Panc1 (cell line): ENCODE measurements at regions not wholly inside any gene's neighbourhood (a gene's known extent, or its start where the extent isn't known, plus 50 kb on each side); places are given as distances from the start of the nearest gene placed in this dataset.

Source experiments
- ATAC-seq: fragments of 200-7000 bp; cut with Tn5 transposase; 2 replicates; pipeline ENCODE4 v1.9.1; 2020; ENCODE audit warnings: mild to moderate bottlenecking, moderate library complexity
- BruUV-seq: library from RNA; stranded (reverse); fragments of 400-500 nt; replicated peaks from 2 replicates; lab custom pipeline; 2021; lab: Mats Ljungman, UMichigan
- CTCF ChIA-PET: fragments of 300-600 bp; sonication (Branson Sonifier 250); formaldehyde crosslinking; loops from one replicate; lab custom pipeline; 2022; ENCODE audit warnings: antibody characterized with exemption; lab: Charles Lee
- POLR2A ChIA-PET: fragments of 300-600 bp; sonication (Branson Sonifier 250); formaldehyde crosslinking; loops from one replicate; lab custom pipeline; 2022; ENCODE audit warnings: antibody characterized with exemption; lab: Charles Lee
- DNase-seq: peaks from one replicate; pipeline ENCODE4 v3.0.0-alpha.2; 2010; ENCODE audit warnings: low read depth, low spot score
- H3K27ac ChIP-seq: 2 replicates; pipeline ENCODE4 v1.5.1; 2011; ENCODE audit warnings: mild to moderate bottlenecking, low read length, inconsistent platforms
- H3K27me3 ChIP-seq: fragments of 200-500 bp; sonication (Bioruptor generic); 2 replicates; pipeline ENCODE4 v1.6.0; 2014; ENCODE audit warnings: low read length, inconsistent platforms; ENCODE audit not compliant: control insufficient read depth, insufficient read depth
- H3K36me3 ChIP-seq: fragments of 200-500 bp; sonication (Bioruptor generic); 2 replicates; pipeline ENCODE4 v1.5.1; 2014; ENCODE audit warnings: inconsistent platforms, mild to moderate bottlenecking, low read length, moderate library complexity; ENCODE audit not compliant: control insufficient read depth, insufficient read depth
- H3K4me1 ChIP-seq: 2 replicates; pipeline ENCODE4 v1.5.1; 2011; ENCODE audit warnings: inconsistent platforms, mild to moderate bottlenecking, low read length, moderate library complexity; ENCODE audit not compliant: control insufficient read depth, insufficient read depth
- H3K4me3 ChIP-seq, 2 experiments: 2 replicates each; pipeline ENCODE4 v1.5.1; 2011 to 2012; ENCODE audit warnings: low read depth in 2 of 2, low read length in 2 of 2, mild to moderate bottlenecking in 2 of 2, inconsistent platforms in 1 of 2, moderate library complexity in 1 of 2
- H3K9me3 ChIP-seq: fragments of 200-500 bp; sonication (Bioruptor generic); 2 replicates; pipeline ENCODE4 v1.5.1; 2014; ENCODE audit warnings: low read depth, mild to moderate bottlenecking, inconsistent platforms, low read length, moderate library complexity; ENCODE audit not compliant: control insufficient read depth, insufficient read depth
- CTCF ChIP-seq: fragments of 450-650 bp; IDR thresholded peaks from 2 replicates; pipeline ENCODE4 v1.5.1; 2017; ENCODE audit warnings: mild to moderate bottlenecking
- POLR2AphosphoS5 ChIP-seq: IDR thresholded peaks from 2 replicates; pipeline ENCODE4 v1.6.1; 2012; ENCODE audit warnings: mild to moderate bottlenecking, low read depth, low read length, moderate library complexity
- REST ChIP-seq, 2 experiments: IDR thresholded peaks; 2 replicates each; pipeline ENCODE4 v1.6.1; 2011 to 2012; ENCODE audit warnings: low read depth in 2 of 2, control low read depth in 1 of 2, low read length in 1 of 2, mild to moderate bottlenecking in 1 of 2, moderate library complexity in 1 of 2; ENCODE audit not compliant: insufficient read depth in 1 of 2
- SIN3A ChIP-seq: IDR thresholded peaks from 2 replicates; pipeline ENCODE4 v1.6.1; 2012; ENCODE audit warnings: low read depth, mild to moderate bottlenecking, low read length, moderate library complexity, borderline replicate concordance; ENCODE audit not compliant: insufficient read depth
- TCF7L2 ChIP-seq: IDR thresholded peaks from 2 replicates; pipeline ENCODE4 v1.6.1; 2011; ENCODE audit warnings: mild to moderate bottlenecking, low read depth, low read length, inconsistent platforms
- in situ Hi-C: cut with HindIII; loops from 2 replicates; pipeline ENCODE4 v1.10.0; 2016; ENCODE audit warnings: low sequenced_read_pairs, low pct_unique_long_range_greater_than_20kb
- intact Hi-C: fragments of 100-400 bp; cut with micrococcal nuclease; formaldehyde crosslinking; loops from one replicate; pipeline ENCODE4 v1.10.0; 2022; ENCODE audit not compliant: unreplicated experiment

- Histone ChIP-seq H3K9me3 (peaks cover 2% of the 10 kb centered on the region; the same call in 1 of the 2 replicates), H3K36me3 (no peaks in the 10 kb centered on the region), H3K4me1 (no peaks in the 10 kb centered on the region), H3K27ac (no peak overlapping the region), H3K27me3 (no peaks in the 10 kb centered on the region), H3K4me3 (no peak overlapping the region)
- ChIA-PET CTCF (no interaction called here), POLR2A (no interaction called here)
- in situ Hi-C loops (no loop called here), intact Hi-C loops (no loop called here)
- BruUV-seq = no TSS peak
- DNase-seq = no peak
- TF ChIP-seq TCF7L2 = no peak
- TF ChIP-seq POLR2AphosphoS5 = no peak
- no peak for TF ChIP-seq SIN3A
- no peak for TF ChIP-seq REST (IDR thresholded peaks at IDR 0.05; ENCODE audit: insufficient read depth in 1 of 2, low read depth in 2 of 2, low read length in 1 of 2)
- TF ChIP-seq CTCF = no peak
- ATAC-seq = no peak
Measured at GRCh38 chr10:62467527-62467926, 93.4 kb downstream of the ZNF365 start.

- TF ChIP-seq TCF7L2 = no peak
- TF ChIP-seq SIN3A = no peak
- TF ChIP-seq POLR2AphosphoS5 = no peak
- no peak for TF ChIP-seq REST (IDR thresholded peaks at IDR 0.05; ENCODE audit: insufficient read depth in 1 of 2, low read depth in 2 of 2, low read length in 1 of 2)
- H3K4me3 ChIP-seq = no peak overlapping the region
- POLR2A ChIA-PET = no interaction called here
- no peak overlapping the region for H3K27ac ChIP-seq
- no peak for DNase-seq
- H3K4me1 ChIP-seq = no peaks in the 10 kb centered on the region
- no peaks in the 10 kb centered on the region for H3K36me3 ChIP-seq
- no peaks in the 10 kb centered on the region for H3K27me3 ChIP-seq
- in situ Hi-C loops = no loop called here
- H3K9me3 ChIP-seq = peaks cover 3% of the 10 kb centered on the region; the same call in 1 of the 2 replicates
- no peak for ATAC-seq
- BruUV-seq = no TSS peak
- intact Hi-C loops = no loop called here
- CTCF ChIA-PET = no interaction called here
Measured at GRCh38 chr10:62471711-62472110, 97.5 kb downstream of the ZNF365 start.
